ENCODE measurements at regions not wholly inside any gene's neighbourhood (a gene's known extent, or its start where the extent isn't known, plus 50 kb on each side); places are given as distances from the start of the nearest gene placed in this dataset.

DNA sequence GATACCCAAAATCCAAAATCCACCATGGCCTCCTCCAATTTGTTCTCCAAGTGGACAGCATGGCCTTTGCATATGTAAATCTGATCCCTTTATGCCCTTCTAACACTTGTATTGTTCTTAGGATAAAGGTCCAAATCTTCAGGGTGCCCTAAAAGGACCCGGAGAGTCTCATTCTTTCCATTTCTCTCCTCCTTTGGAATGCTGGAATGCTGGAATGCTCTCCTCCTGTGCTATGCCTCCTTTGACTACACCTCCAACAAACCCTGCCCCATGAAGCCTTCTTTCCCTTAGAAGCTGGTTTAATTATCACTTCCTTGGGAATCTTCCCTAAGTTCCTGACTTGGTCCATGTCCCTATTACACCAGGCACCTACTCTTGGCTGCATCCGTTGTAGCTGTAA is 484.8 kb upstream of the RUNX1 start:
- TF ChIP-seq, protein P1, sequence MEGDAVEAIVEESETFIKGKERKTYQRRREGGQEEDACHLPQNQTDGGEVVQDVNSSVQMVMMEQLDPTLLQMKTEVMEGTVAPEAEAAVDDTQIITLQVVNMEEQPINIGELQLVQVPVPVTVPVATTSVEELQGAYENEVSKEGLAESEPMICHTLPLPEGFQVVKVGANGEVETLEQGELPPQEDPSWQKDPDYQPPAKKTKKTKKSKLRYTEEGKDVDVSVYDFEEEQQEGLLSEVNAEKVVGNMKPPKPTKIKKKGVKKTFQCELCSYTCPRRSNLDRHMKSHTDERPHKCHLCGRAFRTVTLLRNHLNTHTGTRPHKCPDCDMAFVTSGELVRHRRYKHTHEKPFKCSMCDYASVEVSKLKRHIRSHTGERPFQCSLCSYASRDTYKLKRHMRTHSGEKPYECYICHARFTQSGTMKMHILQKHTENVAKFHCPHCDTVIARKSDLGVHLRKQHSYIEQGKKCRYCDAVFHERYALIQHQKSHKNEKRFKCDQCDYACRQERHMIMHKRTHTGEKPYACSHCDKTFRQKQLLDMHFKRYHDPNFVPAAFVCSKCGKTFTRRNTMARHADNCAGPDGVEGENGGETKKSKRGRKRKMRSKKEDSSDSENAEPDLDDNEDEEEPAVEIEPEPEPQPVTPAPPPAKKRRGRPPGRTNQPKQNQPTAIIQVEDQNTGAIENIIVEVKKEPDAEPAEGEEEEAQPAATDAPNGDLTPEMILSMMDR (conservative IDR thresholded peaks at IDR 0.05; ENCODE audit: low read length) = no peak
- no peak for DNase-seq (ENCODE audit: low read depth)
- H3K4me3 ChIP-seq (ENCODE audit: low read length) = no peak overlapping the region

DNA sequence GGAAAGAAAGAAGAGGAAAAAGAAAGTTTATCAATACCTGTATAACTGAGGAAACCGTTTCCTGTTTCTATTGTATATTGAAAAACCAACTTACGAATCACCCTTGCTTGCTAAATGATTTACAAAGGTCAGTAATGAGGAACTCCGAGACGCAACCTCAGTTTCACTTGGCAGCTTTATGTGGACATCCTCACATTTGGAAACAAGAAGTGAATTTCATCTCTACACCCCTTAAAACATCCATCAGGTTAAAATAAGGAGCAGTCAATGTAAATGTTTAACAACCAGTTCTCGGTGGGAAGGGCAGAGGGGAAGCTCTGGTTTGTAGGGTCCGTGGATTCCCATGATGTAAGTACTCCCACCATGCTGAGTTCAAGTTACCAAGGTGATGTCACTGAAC is 481.7 kb upstream of the RUNX1 start:
- no peak for DNase-seq (ENCODE audit: low read depth)
- TF ChIP-seq, protein P1 (conservative IDR thresholded peaks at IDR 0.05; ENCODE audit: low read length) = no peak
- H3K4me3 ChIP-seq (ENCODE audit: low read length) = no peak overlapping the region

DNA sequence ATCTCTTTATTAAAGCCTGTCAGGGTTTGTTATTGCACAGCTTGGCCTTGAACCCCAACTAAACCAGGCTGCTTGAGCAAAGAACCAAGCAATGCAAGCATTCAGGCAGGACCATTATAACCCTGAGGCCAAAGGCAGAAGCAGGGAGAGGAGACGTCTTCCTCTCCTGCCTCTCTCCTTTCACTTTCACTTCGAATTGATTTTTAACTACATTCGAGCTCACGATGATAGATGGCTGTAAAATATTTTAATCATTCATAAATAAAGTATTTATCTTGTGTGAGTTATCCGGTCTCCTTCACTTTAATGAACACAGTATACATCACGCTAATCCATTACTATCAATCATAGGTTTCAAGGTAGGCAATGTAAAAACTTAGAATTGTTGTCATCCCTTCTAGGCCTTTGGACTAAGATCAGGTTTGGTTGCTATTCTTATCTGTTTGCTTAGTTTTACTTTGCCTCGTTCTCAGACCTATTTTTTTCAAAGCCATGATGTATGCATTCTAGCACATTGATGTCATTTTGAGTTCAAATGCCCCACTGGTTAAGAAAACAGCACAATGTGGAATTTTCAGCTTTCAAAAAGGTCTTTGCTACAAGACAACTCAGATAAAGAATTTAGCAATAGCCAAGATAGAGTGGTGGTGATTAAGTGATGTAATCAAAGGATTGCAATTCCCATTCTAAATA is 480.2 kb upstream of the RUNX1 start:
- TF ChIP-seq, protein P1 (conservative IDR thresholded peaks at IDR 0.05; ENCODE audit: low read length) = no peak
- peak overlapping the region; percentile 44 for H3K4me3 ChIP-seq (ENCODE audit: low read length)
- DNase-seq (ENCODE audit: low read depth) = no peak

DNA sequence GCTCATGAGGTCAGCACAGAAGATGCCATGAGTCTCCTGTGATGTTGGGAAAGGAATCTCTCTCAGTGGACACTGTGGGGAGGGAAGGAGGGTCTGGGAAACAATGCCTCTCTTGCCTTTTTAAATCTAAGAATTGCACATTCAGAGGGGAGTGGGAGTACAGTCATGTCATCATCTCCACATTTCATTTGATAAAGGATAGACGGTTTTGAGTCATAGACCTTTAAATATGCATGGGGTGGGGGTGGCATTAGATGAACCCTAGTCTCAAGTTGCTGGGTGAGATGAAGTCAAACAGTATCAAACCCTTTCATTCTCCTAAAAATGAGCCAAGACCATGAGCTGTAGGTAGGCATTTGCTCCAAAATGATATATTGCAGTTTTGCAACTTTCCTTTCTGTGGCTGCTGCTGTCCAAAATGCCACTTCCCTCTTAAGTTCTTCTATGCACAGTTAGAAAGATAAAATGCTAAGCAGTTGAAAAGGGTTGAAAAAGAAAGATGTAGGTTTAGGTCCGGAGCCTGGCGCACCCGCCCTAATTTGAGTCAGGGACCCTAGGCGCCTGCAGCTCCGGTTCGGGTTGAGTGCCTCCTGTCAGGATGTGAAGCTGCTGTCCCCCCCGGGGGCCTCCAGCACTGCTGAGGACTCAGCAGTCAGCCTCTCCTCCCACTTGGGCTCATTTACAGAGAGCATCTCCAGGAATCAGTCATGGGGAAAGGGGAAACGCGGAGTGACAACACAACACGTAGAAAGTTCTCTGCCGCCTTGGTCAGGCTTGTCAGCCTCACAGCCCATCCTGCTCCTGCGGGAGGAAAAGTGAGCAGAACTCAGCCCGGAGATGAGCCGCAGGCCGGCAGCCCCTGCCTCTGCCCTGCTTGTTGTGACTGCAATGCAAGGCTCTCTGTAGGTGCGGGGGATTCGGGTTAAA is 479.3 kb upstream of the RUNX1 start:
- no peak for DNase-seq (ENCODE audit: low read depth)
- H3K4me3 ChIP-seq (ENCODE audit: low read length) = peak overlapping the region; percentile 44
- TF ChIP-seq, protein P1 (conservative IDR thresholded peaks at IDR 0.05; ENCODE audit: low read length) = no peak

DNA sequence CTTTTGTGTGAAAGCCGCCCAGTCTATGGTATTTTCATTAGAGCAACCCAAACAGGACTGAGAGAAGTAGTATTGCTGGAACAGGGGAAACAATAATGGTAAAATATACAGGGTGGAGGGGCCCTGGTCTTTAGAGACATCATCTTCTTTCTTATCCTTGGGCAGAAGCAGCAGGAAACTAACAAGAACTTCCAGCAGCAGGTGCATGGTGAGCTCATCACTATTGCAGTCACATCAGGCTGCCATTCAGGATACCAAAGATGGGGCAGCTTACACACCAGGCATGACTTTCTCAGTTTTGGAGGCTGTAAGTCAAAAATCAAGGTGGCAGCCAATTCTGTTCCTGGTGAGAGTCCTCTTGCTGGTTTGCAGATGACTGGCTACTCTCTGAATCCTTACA is 478.3 kb upstream of the RUNX1 start:
- no peak overlapping the region for H3K4me3 ChIP-seq (ENCODE audit: low read length)
- no peak for DNase-seq (ENCODE audit: low read depth)
- TF ChIP-seq, protein P1 (conservative IDR thresholded peaks at IDR 0.05; ENCODE audit: low read length) = no peak

DNA sequence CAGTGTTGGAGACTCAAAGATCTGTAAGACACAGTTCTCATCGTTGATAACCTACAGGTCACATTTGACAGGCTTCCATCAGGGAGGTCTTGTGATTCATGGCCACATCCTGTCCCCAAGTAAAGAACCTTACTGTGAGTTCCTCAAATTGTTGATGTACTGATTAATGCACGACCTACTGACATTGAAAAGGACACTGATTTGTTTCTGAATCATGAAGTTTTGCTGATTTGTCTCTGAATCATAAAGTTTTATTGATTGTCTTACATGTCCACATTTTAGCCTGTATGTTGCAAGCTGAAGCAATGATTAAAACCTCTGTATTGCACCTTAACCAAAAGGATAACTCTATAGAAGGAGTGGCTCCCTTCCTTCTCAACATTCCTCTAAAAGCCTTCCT is 476.3 kb upstream of the RUNX1 start:
- DNase-seq (ENCODE audit: low read depth) = no peak
- TF ChIP-seq, protein P1 (conservative IDR thresholded peaks at IDR 0.05; ENCODE audit: low read length) = no peak
- H3K4me3 ChIP-seq (ENCODE audit: low read length) = no peak overlapping the region
